GM19452 (cell line): ENCODE measurements at regions not wholly inside any gene's neighbourhood (a gene's known extent, or its start where the extent isn't known, plus 50 kb on each side); places are given as distances from the start of the nearest gene placed in this dataset.
"Not testable (repeated sequence)": the region's sequence is repeated elsewhere in the genome, so short reads cannot be mapped to it uniquely, and the experiment has no call there.

Experiments
- ATAC-seq: cut with Tn5 transposase; IDR thresholded peaks from one replicate; pipeline ENCODE4 v1.9.1; 2021; ENCODE audit not compliant: unreplicated experiment

- ATAC-seq: no peak
These were observed 876.3 kb downstream of the C4orf33 start for GRCh38 chr4:129972257-129972656.

- ATAC-seq: no peak
These were observed 878.8 kb downstream of the C4orf33 start for GRCh38 chr4:129974730-129975129.

- ATAC-seq: no peak
These were observed 882.4 kb downstream of the C4orf33 start for GRCh38 chr4:129978315-129978714.

- no peak for ATAC-seq
These were observed 893.0 kb downstream of the C4orf33 start for GRCh38 chr4:129988957-129989356.

GRCh38 chr4:129994715-129995114 is 898.8 kb downstream of the C4orf33 start:
- peak; percentile 77 for ATAC-seq

- ATAC-seq: no peak
These were observed 902.6 kb downstream of the C4orf33 start for GRCh38 chr4:129998436-129999150.

GRCh38 chr4:129999156-129999555 is 903.2 kb downstream of the C4orf33 start:
- ATAC-seq: no peak

GRCh38 chr4:130008461-130008860 is 912.5 kb downstream of the C4orf33 start:
- no peak for ATAC-seq

- ATAC-seq: not testable (repeated sequence)
These were observed 916.9 kb downstream of the C4orf33 start for GRCh38 chr4:130012806-130013205.

- ATAC-seq: no peak
These were observed 925.8 kb downstream of the C4orf33 start for GRCh38 chr4:130021706-130022105.

GRCh38 chr4:130023088-130023487 is 927.1 kb downstream of the C4orf33 start:
- no peak for ATAC-seq

GRCh38 chr4:130025701-130026100 is 929.7 kb downstream of the C4orf33 start:
- ATAC-seq: no peak

- no peak for ATAC-seq
These were observed 930.2 kb downstream of the C4orf33 start for GRCh38 chr4:130026185-130026584.

- no peak for ATAC-seq
These were observed 932.0 kb downstream of the C4orf33 start for GRCh38 chr4:130027973-130028372.

- peak; percentile 95 for ATAC-seq
These were observed 932.6 kb downstream of the C4orf33 start for GRCh38 chr4:130028552-130028951.

- no peak for ATAC-seq
These were observed 933.5 kb downstream of the C4orf33 start for GRCh38 chr4:130029442-130029841.

GRCh38 chr4:130031858-130032257 is 935.9 kb downstream of the C4orf33 start:
- ATAC-seq: no peak

GRCh38 chr4:130033657-130034056 is 937.7 kb downstream of the C4orf33 start:
- not testable (repeated sequence) for ATAC-seq

- no peak for ATAC-seq
These were observed 938.9 kb downstream of the C4orf33 start for GRCh38 chr4:130034876-130035275.

GRCh38 chr4:130035391-130035790 is 939.4 kb downstream of the C4orf33 start:
- ATAC-seq: no peak

GRCh38 chr4:130037866-130038265 is 941.9 kb downstream of the C4orf33 start:
- not testable (repeated sequence) for ATAC-seq

- ATAC-seq: not testable (repeated sequence)
These were observed 942.6 kb downstream of the C4orf33 start for GRCh38 chr4:130038540-130038939.

- ATAC-seq: peak; percentile 92
These were observed 947.8 kb downstream of the C4orf33 start for GRCh38 chr4:130043732-130044160.
